ENCODE measurements at regions not wholly inside any gene's neighbourhood (a gene's known extent, or its start where the extent isn't known, plus 50 kb on each side); places are given as distances from the start of the nearest gene placed in this dataset.

DNA sequence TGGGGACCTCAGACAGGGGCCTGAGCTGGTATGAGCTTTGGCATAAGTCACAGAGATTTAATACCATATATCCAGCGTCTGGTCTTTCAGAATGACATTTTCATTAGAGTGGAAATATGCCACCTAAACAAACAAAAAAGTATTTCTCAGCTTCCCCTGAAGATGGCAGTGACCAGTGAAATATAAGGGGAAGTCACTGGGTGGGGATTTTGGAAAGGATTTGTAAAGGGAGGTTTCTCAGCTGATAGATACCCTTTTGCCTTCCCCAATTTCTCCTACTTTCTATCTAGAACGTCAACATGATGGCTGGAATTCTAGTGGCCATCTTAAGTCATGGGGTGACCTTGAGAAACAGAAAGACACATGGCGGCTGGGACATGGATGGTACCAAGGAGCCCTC lies 137.7 kb upstream of the LRFN2 start:
- TF ChIP-seq POLR2A (IDR thresholded peaks at IDR 0.05), result no peak
- TF ChIP-seq, protein P1, sequence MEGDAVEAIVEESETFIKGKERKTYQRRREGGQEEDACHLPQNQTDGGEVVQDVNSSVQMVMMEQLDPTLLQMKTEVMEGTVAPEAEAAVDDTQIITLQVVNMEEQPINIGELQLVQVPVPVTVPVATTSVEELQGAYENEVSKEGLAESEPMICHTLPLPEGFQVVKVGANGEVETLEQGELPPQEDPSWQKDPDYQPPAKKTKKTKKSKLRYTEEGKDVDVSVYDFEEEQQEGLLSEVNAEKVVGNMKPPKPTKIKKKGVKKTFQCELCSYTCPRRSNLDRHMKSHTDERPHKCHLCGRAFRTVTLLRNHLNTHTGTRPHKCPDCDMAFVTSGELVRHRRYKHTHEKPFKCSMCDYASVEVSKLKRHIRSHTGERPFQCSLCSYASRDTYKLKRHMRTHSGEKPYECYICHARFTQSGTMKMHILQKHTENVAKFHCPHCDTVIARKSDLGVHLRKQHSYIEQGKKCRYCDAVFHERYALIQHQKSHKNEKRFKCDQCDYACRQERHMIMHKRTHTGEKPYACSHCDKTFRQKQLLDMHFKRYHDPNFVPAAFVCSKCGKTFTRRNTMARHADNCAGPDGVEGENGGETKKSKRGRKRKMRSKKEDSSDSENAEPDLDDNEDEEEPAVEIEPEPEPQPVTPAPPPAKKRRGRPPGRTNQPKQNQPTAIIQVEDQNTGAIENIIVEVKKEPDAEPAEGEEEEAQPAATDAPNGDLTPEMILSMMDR (IDR thresholded peaks at IDR 0.05), result no peak

All from right lobe of liver (tissue), 4 donors.